NCI-H82 (cell line): ENCODE measurements at regions not wholly inside any gene's neighbourhood (a gene's known extent, or its start where the extent isn't known, plus 50 kb on each side); places are given as distances from the start of the nearest gene placed in this dataset.
"Not testable (repeated sequence)": the region's sequence is repeated elsewhere in the genome, so short reads cannot be mapped to it uniquely, and the experiment has no call there.

Experiments used
- DNase-seq: peaks from one replicate; lab custom pipeline; 2025; lab: John Stamatoyannopoulos, UW

DNA sequence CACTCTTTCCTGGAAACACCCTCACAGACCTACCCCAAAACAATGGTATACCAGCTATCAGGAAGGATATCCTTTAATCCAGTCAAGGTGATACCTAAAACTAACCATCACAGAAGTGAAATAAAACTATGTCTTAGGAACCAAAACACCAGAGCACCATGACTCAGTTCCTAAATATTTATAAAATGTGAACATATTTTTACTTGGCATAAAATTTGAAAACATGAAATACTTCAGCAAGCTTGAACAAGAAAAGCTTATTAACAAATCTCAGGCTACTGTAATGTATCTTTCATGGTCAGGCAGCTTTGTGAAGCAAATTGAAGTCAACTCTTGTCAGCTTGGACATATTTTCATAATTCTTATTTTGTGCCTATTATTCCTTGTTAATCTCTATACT lies 440.8 kb upstream of the CDH20 start:
- DNase-seq = no peak

DNA sequence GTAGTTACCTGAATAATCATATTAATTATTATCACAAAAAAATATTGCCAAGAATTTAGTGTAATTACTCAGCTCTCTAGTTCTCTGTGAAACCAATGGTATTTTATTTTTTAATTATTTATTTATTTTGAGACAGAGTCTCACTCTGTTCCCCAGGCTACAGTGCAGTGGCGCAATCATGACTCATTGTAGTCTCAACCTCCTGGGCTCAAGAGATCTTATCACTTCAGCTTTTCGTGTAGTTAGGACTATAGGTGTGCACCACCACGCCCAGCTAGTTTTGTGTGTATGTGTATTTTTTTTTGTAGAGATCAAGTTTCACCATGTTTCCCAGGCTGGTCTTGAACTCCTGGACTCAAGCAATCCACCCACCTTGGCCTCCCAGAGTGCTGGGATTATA lies 440.4 kb upstream of the CDH20 start:
- DNase-seq = no peak

DNA sequence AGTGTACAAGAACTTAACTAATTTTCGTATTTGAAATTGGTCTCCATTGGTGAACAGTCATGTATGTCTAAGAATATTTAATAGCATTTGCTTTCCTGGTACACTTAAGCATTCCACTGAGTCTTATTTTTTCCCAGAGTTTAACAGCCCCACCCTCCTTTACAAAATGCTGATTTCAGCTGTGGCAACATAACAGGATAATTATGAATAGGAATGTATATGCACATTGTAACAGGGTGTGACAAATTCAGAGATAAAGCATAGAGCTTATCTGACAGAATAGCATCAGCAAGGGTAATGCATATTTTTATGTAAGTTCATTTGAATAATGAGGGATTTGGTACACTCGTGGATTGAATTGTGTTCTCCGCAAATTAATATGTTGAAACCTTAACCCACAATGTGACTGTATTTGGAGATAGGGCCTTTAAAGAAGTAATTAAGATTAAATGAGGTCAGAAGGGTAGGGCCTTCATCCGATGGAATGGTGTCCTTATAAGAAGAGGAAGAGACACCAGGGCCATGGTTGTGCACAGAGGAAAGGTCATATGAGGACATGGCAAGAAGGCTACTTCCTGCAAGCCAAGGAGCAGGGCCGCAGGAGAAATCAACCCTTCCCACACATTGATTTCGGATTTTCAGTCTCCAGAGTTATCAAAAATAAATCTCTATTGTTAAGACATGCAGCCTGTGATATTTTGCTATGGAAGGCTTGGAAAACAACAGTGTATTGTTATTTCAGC lies 439.7 kb upstream of the CDH20 start:
- DNase-seq = no peak

DNA sequence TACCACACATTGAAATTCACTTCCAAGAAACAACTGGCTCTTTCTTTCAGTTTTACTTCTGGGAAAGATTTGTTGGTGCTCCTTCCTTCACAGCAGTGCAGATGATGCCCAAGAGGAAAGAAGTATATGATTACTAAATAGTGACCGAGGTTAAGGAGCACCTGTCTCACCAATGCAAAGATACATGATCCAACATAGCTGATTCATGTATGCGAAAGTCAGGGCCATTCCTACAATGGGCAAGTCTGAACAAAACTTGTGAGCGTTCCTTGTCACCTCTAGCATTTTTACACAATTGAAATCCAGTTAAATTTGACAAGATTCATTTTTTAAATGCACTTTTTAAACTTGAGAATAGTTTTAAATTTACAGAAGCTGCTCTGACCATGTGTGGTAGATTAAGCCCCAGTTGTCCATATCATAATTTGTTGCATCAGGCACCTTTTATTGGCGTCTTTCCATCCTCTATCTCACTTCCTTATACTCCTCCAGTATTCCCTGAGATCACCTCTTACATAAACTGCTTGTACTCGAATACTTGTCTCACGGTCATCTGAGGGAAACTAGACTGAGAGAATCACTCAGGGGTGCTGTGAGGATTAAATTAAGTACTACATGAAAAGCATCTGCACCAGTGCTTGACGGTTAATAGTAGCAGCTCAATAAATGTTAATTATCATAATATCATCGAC lies 438.8 kb upstream of the CDH20 start:
- DNase-seq = no peak

DNA sequence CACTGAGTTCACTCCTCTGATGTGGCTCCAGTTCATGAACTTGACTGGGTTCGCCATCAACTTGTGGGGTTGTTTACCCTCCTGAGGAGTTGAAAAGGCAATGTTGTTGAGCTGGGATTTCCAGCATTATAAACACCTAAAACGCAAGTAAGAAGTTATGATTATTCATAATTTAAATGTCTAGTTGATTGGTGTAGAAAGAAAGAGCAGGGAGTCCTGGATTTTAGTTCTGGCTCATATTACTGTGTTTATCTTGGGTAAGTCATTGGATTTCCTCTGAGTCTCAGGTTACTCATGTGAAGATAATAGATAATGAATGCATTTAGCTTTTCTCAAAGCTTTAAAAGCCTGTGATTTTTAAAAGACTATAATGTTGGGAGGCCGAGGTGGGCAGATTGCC lies 438.0 kb upstream of the CDH20 start:
- no peak for DNase-seq

DNA sequence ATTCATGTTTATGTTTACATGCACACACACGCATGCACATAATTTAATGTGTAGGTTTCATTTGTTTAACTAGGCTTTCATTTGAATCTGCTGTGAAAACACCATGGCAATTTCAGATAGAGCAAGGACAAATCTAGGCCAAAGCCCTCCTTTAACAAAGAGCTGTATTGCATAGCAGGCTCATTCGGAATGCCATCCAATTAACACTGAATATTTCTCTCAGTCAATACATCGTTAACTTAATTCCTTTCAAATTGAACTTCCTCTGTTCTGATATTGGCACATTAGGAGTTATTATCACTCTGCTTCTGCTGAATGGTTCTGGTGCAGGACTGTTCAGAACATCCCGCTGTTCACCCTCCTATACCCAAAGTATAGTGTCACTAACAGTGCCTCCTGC lies 435.1 kb upstream of the CDH20 start:
- DNase-seq = no peak

DNA sequence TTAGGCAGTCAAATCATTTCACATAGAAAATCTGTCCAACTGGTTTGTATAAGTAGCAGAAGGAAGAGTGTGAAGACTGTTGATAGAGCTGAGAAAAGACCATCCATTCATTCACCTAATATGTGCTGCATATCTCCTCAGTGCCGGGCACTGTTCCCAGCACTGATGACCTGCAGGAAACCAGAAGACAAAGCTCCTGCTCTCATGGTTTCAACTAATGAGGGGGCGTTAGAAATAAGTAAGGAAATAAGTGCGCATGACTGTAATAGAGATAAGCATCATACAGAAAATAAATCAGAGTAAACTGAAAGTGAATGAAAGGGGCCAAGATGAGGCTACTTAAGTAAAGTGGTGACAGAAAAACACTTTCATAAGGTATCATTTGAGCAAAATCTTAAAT lies 427.5 kb upstream of the CDH20 start:
- no peak for DNase-seq

DNA sequence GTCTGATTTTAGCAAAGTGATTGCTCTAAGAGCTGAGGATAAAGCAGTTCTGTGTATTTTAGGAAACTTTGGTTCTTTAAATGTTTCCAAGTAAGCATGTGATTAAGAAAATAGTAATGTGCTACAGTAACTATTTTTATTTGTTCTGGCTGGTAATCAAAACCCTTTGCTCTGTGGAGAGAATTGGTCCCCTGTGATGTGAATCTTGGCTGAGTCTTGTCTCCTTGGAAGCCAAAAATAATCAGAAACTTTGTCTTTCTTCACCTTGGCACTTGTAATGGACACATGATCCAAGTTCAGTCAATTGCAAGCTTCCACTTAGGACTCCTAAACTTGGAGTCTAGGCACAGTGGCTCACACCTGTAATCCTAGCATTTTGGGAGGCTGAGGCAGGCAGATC lies 422.7 kb upstream of the CDH20 start:
- DNase-seq = no peak

DNA sequence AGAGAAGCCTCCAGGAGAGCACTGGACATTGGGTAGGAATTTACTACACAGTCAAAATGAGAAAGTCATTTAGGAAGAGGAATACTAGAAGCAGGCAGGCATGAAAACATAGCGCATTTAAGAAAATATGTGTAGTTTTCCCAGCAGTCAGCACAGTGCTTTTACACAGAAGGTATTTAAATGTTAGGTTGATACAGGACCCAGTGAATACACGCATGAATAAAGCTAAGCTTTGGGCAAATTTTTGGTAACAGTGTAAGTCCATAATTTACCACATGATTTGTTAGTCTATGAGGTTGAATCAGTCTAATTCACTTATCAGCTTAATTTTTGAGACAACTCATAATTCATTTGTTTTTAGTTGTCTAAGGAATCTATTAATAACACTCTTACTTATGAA lies 421.7 kb upstream of the CDH20 start:
- DNase-seq = no peak

DNA sequence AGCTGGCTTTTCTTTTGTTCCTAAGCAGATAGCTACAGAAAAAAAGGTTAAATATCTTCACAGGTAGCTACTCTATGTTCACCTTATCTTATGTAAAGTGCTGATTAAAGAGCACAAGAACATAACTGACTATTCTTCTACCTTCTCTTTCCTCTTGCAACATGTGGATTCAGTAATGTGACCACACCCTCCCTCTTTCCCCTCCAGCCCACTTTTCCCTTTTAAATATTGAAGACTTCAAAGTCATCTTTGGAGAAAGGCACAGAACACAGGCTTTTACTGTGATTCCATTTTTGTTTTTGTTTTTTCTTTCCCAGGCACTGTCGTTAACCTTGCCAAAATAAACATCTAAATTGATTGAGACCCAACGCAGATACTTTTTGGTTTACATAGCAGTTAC lies 418.1 kb upstream of the CDH20 start:
- no peak for DNase-seq

DNA sequence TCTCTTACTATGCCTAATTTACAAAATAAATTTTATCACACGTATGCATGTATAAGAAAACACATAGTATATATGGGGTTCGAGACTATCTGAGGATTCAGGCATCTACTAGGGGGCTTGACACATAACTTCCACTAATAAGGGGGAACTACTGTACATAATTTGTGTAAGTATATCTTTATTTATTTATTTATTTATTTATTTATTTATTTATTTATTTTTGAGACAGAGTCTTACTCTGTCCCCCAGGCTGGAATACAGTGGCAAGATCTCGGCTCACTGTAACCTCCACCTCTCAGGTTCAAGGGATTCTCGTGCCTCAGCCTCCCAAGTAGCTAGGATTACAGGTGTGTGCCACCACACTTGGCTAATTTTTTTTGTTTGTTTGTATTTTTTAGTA lies 414.4 kb upstream of the CDH20 start:
- DNase-seq = not testable (repeated sequence)

DNA sequence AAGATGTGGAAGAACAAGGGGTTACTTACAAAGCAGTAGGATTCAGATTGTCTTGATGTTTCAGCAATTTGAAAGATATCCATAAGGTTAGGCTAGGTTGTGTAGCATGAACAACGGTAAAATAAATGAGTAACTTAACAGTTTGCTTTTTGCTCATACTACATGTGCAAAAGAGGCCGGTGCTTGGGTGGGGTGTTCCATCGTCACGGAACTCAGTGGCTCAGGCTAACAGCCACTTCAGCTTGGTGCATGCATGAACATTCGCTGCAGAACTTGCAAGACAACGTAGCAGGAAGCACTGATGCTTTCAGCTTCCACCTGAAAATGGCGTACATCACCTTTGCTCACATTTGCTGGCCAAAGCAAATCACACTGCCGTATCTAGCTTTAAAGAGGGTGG lies 407.3 kb upstream of the CDH20 start:
- no peak for DNase-seq

DNA sequence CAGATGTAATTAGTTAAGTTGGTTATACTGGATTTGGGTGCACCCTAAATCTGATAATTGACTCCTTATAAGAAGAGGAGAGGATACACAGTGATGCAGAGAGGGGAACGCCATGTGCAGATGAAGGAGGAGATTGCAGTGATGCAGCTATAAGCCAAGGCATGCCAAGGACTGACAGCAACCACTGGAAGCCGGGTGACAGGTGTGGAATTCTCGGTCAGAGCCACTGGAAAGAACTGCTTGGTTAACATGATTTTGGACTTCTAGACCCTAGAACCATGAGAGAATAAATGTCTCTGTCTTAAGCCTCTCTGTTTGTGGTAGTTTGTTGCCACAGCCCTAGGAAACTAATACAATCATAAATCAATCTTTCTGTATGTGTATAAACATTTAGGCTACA lies 403.3 kb upstream of the CDH20 start:
- DNase-seq = no peak

DNA sequence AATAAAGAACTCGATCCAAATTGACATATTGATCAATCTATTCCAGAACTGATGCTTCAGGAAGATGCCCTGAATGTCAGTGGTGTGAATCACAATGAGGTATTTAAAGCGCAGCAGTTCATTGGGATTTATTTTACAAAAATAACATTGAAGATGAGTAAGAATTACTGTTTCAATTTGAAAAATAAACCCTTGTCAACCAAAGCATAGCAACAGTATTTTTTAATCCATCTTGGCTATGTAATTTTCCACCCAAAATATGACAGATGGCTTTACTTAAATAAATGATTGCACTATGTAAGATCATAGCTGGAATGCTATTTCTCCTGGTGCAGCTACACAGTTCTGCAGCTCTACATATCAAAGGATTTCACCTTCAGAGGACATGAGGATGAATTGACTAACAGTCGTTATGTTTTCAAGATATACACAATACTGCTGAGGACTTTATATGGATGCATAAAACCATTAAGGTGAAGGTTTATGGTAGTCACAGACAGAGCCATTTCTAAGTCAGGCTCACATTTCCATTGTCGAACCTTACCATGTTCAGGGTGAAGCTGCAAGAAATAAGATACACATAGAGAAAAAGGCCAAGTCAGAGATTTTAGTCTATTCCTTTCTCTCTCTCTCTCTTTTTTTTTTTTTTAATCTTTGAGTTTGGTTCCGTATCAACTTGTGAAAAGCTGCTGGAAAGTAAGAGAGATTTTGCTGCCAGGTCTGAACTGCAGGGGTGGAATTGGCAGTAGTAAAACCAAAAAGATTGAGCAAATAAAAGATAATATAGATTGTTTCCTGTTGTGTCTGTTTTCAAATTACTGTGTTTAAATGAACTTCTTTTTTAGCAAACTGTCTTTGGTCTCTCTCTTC lies 398.0 kb upstream of the CDH20 start:
- DNase-seq = no peak

DNA sequence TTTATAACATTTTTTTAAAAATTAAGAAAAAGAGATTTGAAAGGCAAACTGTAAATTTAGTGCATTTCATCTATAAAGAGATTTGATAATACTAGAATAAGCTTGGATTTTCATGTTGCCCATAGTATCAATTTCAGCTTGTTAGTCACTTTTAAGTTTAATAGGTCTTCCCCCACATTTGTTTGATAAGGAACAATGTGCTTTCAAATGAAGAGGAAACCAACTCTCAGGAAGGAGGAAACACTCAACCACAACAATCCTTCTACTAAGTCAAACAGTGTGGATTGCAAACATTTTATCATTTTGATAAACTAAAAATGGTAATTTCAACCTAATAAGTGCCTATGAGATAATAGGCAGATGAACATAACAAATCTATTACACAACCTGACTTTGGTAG lies 397.1 kb upstream of the CDH20 start:
- no peak for DNase-seq

DNA sequence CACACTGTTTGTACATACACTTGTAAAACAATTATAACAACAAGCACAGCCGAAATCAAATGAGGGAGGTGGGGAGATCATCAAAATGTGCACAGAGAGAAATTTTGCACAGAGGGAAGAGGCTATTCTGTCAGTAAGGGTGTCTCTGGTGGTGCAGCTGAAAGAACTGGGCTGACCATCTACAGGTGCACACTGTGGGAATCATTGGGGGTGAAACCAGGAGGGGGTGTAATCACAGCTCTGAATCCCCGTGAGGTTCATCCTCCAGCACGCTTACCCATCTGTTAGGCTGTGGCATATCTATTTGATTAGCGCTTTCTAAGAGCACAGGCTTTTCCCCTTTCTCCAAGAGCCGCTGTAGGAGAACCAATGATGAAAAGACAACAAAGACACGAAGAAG lies 389.9 kb upstream of the CDH20 start:
- no peak for DNase-seq

DNA sequence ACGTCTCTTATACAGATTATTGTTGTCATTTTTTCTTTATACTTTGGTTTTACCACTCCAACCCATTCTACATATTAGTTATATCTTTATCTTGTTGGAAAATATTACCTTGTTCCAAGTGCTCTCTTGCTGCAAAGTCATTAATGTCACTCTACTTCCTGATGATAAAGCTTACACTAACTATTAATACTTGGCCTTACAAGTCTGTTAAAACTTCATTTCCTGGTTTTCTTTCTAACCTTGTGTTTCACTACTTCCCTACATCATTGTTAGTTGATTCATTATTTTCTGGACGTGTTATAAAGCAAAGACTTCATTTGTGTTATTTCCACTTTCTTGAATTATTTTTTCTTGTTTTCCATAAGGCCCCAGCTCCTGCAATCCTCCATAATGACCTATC lies 382.6 kb upstream of the CDH20 start:
- DNase-seq = no peak

DNA sequence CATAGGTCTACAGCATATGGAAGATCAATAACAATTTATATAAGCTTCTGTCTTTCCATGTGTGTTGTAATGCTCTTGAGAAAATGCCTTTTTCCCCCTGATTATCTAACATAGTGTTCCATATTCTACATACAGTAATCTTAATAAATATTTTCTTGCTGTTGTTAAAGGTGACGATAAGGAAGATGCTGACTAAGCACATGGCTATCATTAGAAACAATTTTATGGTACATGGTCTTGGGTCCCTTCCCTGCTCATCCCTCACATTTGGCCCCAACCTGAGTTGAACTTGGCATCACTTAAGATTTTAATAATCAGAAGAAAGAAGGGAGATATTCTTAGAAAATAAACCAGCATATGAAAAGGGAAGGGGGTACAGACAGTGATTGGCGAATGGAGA lies 382.1 kb upstream of the CDH20 start:
- peak; percentile 13 for DNase-seq

DNA sequence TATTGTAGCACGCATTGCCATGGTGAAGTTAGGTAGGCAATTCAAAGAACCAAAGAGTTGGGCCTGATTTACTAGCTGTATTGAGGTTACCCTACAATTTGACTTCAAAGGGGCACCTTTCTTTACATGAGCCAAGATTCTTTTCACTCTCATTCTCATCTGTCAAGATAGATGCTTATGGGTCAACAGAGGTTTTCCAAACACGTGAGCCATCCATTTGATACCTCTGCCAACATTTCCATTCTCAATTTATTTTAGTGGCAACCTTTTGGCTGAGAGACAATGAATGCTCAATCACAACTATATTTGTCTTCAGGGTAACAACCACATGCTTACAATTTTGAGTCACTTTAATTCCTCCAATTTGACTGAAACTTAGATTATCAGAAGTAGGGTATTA lies 370.6 kb upstream of the CDH20 start:
- no peak for DNase-seq

DNA sequence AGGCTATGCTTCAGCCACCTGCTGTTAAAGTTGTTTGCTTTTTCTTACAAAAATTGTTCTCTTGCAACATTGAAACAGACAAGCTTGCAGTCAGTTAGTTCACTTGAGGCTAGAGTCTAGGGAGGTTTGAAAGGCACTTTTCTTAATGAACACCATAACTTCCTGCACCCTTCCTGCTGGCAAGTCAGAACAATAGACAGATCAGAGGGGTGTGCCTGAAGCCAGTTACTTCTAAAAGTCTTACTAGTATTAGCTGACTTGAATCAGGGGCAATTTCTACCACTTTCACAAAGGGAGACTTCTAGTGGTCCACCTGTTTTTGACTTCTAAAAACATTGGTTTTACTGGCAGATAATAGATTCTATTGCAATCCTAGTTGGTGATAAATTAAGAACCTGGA lies 367.4 kb upstream of the CDH20 start:
- no peak for DNase-seq

DNA sequence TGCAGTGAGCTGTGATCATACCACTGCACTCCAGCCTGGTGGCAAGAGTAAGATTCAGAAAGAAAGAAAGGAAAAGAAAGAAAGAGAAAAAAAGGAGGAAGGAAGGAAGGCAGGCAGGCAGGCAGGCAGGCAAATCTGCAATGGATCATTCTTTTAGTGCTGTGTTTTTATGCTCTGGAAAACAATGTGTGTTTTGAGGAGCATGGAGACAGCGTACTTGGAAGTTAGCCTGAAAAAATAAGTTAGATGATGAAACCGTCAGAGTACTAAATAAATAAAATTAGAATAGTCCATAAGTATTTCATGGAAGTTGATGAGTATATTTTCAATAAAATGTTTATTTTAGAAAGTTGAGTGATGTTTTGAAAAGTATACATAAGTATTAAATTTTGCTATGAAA lies 366.4 kb upstream of the CDH20 start:
- DNase-seq = no peak

DNA sequence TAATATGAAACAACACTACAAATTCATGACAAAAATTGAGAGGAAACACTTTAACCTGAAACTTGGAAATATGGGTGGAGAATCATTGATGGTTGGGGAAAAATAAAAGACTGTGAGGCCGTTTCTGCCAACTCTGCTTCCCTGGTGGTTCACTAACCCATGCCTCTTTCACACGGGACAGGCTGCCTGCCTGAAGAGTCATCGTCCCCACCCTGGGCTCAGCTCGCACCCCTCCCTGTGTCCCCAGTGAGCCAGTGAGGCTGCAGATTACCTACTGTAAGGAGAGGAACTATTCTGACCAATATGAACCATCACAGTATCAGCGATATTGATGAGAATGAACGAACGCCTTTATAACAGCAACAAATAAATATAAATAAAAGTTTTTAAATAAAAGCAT lies 357.8 kb upstream of the CDH20 start:
- no peak for DNase-seq

DNA sequence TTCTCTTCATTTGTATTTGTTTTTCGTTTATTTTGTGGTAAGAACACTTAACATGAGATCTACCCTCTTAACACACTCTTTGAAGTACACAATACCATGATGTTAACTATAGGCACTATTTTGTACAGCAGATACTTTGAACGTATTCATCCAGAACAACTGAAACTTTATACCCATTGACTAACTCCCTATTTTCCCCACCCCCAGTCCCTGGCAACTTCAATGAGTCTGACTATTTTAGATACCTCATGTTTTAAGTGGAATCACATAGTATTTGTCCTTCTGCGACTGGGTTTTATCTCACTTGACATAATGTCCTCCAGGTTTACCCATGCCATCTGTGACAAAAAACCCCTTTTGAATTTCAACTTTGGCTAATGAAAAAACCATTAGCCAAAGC lies 356.3 kb upstream of the CDH20 start:
- no peak for DNase-seq
